SK-N-SH (cell line): ENCODE measurements at regions not wholly inside any gene's neighbourhood (a gene's known extent, or its start where the extent isn't known, plus 50 kb on each side); places are given as distances from the start of the nearest gene placed in this dataset.

Source experiments
- CTCF ChIA-PET: fragments of 300-600, 350-600 bp; formaldehyde crosslinking; extraction: SDS; loops from one replicate; lab custom pipeline; 2021; lab: Yijun Ruan, JAX
- POLR2A ChIA-PET: fragments of 350-600 bp; sonication (Branson Sonifier 250); formaldehyde crosslinking; extraction: SDS; loops from one replicate; lab custom pipeline; 2020; ENCODE audit warnings: antibody characterized with exemption, inconsistent platforms; lab: Yijun Ruan, JAX
- DNase-seq: peaks from one replicate; pipeline ENCODE4 v3.0.0; 2012
- H2AFZ ChIP-seq: fragments of 200-600 bp; sonication (generic); 2 replicates; pipeline ENCODE4 v1.8.1; 2016; ENCODE audit warnings: antibody characterized with exemption, mild to moderate bottlenecking, low read depth
- H3F3A ChIP-seq: fragments of 200-600 bp; sonication (generic); replicated peaks from 2 replicates; pipeline ENCODE3; 2016; ENCODE audit warnings: antibody characterized with exemption, mild to moderate bottlenecking; ENCODE audit not compliant: insufficient read depth
- H3K27ac ChIP-seq, 2 experiments: fragments of 200-500 bp in 1 of 2; fragments of 200-600 bp in 1 of 2; sonication (Bioruptor generic) in 1 of 2; sonication (generic), shearing (Covaris generic) in 1 of 2; 2 replicates each; pipeline versions ENCODE4 v1.5.1 to v1.6.1; 2014 to 2016; ENCODE audit warnings: low read depth in 2 of 2, inconsistent platforms in 1 of 2, low read length in 1 of 2, mild to moderate bottlenecking in 1 of 2, mixed read lengths in 1 of 2
- H3K27me3 ChIP-seq: fragments of 200-600 bp; sonication (generic), shearing (Covaris generic); 2 replicates; pipeline ENCODE4 v1.6.1; 2016; ENCODE audit warnings: mixed run types; ENCODE audit not compliant: insufficient read depth
- H3K36me3 ChIP-seq, 2 experiments: fragments of 200-500 bp in 1 of 2; fragments of 200-600 bp in 1 of 2; sonication (Bioruptor generic) in 1 of 2; sonication (generic) in 1 of 2; replicated peaks in 1 of 2; 2 replicates each; pipeline versions ENCODE3 to v1.5.1; 2014 to 2016; ENCODE audit warnings: low read length in 1 of 2, mild to moderate bottlenecking in 1 of 2; ENCODE audit not compliant: insufficient read depth in 2 of 2, control insufficient read depth in 1 of 2
- H3K4me1 ChIP-seq, 2 experiments: fragments of 200-500 bp in 1 of 2; fragments of 200-600 bp in 1 of 2; sonication (Bioruptor generic) in 1 of 2; sonication (generic), shearing (Covaris generic) in 1 of 2; 2 replicates each; pipeline versions ENCODE4 v1.5.1 to v1.6.1; 2014 to 2016; ENCODE audit warnings: low read depth in 1 of 2, low read length in 1 of 2, mixed run types in 1 of 2; ENCODE audit not compliant: insufficient read depth in 2 of 2, control insufficient read depth in 1 of 2
- H3K4me2 ChIP-seq: fragments of 200-600 bp; sonication (generic), shearing (Covaris generic); 2 replicates; pipeline ENCODE4 v1.6.1; 2017; ENCODE audit warnings: mixed run types
- H3K4me3 ChIP-seq, 2 experiments: fragments of 200-500 bp in 1 of 2; fragments of 200-600 bp in 1 of 2; sonication (Bioruptor generic) in 1 of 2; sonication (generic), shearing (Covaris generic) in 1 of 2; 2 replicates each; pipeline versions ENCODE4 v1.5.1 to v1.8.1; 2014 to 2016; ENCODE audit warnings: low read depth in 2 of 2, inconsistent platforms in 1 of 2, low read length in 1 of 2, mild to moderate bottlenecking in 1 of 2, mixed read lengths in 1 of 2, moderate library complexity in 1 of 2
- H3K79me2 ChIP-seq: fragments of 200-600 bp; sonication (generic); 2 replicates; pipeline ENCODE4 v1.8.1; 2017; ENCODE audit warnings: mild to moderate bottlenecking; ENCODE audit not compliant: insufficient read depth
- H3K9ac ChIP-seq: fragments of 200-600 bp; sonication (generic); 2 replicates; pipeline ENCODE4 v1.6.1; 2017; ENCODE audit warnings: mixed run types
- H3K9me2 ChIP-seq: fragments of 200-600 bp; sonication (generic); 2 replicates; pipeline ENCODE4 v1.6.1; 2017; ENCODE audit warnings: mixed run types
- H3K9me3 ChIP-seq: fragments of 200-600 bp; sonication (generic); 2 replicates; pipeline ENCODE4 v1.6.1; 2017; ENCODE audit warnings: mixed run types, mild to moderate bottlenecking, moderate library complexity
- H4K20me1 ChIP-seq: fragments of 200-600 bp; sonication (generic); 2 replicates; pipeline ENCODE4 v1.6.1; 2017; ENCODE audit warnings: mild to moderate bottlenecking, mixed run types; ENCODE audit not compliant: insufficient read depth
- ELF1 ChIP-seq: IDR thresholded peaks from 2 replicates; pipeline ENCODE4 v1.4.0; 2012
- GABPA ChIP-seq: IDR thresholded peaks from 2 replicates; pipeline ENCODE4 v1.4.0; 2012; ENCODE audit warnings: low read depth, mild to moderate bottlenecking
- GATA2 ChIP-seq: sonication (generic); formaldehyde crosslinking; IDR thresholded peaks from 2 replicates; pipeline ENCODE4 v1.5.0; 2020; ENCODE audit warnings: mild to moderate bottlenecking, missing genetic modification reagents
- JUND ChIP-seq: IDR thresholded peaks from 2 replicates; pipeline ENCODE4 v1.4.0; 2012
- MEF2A ChIP-seq: IDR thresholded peaks from 2 replicates; pipeline ENCODE4 v1.4.0; 2012; ENCODE audit warnings: low read depth, borderline replicate concordance
- NFIC ChIP-seq: IDR thresholded peaks from 2 replicates; pipeline ENCODE4 v1.4.0; 2012; ENCODE audit warnings: borderline replicate concordance
- NRF1 ChIP-seq: IDR thresholded peaks from 2 replicates; pipeline ENCODE4 v1.6.1; 2012; ENCODE audit warnings: low read depth, mild to moderate bottlenecking, low read length
- RAD21 ChIP-seq: IDR thresholded peaks from 2 replicates; pipeline ENCODE4 v1.6.1; 2012; ENCODE audit warnings: mild to moderate bottlenecking, low read length
- RCOR1 ChIP-seq: fragments of 150-350 bp; IDR thresholded peaks from 2 replicates; pipeline ENCODE4 v1.6.1; 2017; ENCODE audit warnings: antibody characterized with exemption, low read length
- TAF1 ChIP-seq: IDR thresholded peaks from 2 replicates; pipeline ENCODE4 v1.6.1; 2012; ENCODE audit warnings: low read depth, mild to moderate bottlenecking, low read length, moderate library complexity, borderline replicate concordance
- USF1 ChIP-seq: IDR thresholded peaks from 2 replicates; pipeline ENCODE4 v1.4.0; 2012; ENCODE audit warnings: low read depth, borderline replicate concordance
- WGBS: methylation state at CpG from one replicate; pipeline ENCODE4 v1.1.6; 2017; ENCODE audit warnings: low lambda C conversion rate; 5-methylcytosine and 5-hydroxymethylcytosine counted together
- TF ChIP-seq, protein P1 (sequence below): fragments of 150-350 bp; IDR thresholded peaks from 2 replicates; pipeline ENCODE4 v1.6.1; 2016; ENCODE audit warnings: mild to moderate bottlenecking, low read depth, low read length
- TF ChIP-seq, protein P2 (sequence below): fragments of 150-350 bp; IDR thresholded peaks from 2 replicates; pipeline ENCODE4 v1.6.1; 2017; ENCODE audit warnings: antibody characterized with exemption, low read length, low read depth, borderline replicate concordance

DNA sequence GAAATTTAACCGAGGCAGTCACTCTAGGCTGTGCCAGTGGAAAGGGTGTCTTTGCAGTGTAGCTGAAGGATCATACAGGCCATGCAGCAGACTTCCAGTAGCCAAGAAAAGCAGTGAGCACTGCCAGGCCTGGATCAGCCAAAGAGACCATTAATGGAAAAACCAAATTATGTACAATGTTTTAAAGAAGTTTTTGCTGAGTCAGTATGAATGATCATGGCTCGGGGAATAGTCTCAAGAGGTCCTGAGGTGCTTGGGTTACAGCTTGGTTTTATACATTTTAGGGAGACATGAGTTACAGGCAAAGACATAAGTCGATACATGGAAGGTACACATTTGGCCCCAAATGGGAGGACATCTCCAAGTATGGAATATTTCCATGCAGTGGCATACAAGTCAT lies 141.3 kb downstream of the YTHDC2 start:
- Histone ChIP-seq H3K36me3 (no peaks in the 10 kb centered on the region), H3K79me2 (no peaks in the 10 kb centered on the region), H3K27ac (no peak overlapping the region), H3F3A (no peaks in the 10 kb centered on the region), H2AFZ (no peak overlapping the region), H3K9ac (no peak overlapping the region), H3K4me1 (no peaks in the 10 kb centered on the region), H3K9me3 (no peaks in the 10 kb centered on the region), H3K27me3 (no peaks in the 10 kb centered on the region), H4K20me1 (no peaks in the 10 kb centered on the region), H3K9me2 (no peaks in the 10 kb centered on the region), H3K4me2 (no peak overlapping the region), H3K4me3 (no peak overlapping the region)
- TF ChIP-seq USF1 (no peak), RAD21 (no peak)
- TF ChIP-seq, protein P1, sequence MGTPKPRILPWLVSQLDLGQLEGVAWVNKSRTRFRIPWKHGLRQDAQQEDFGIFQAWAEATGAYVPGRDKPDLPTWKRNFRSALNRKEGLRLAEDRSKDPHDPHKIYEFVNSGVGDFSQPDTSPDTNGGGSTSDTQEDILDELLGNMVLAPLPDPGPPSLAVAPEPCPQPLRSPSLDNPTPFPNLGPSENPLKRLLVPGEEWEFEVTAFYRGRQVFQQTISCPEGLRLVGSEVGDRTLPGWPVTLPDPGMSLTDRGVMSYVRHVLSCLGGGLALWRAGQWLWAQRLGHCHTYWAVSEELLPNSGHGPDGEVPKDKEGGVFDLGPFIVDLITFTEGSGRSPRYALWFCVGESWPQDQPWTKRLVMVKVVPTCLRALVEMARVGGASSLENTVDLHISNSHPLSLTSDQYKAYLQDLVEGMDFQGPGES, result no peak
- ChIA-PET POLR2A (no interaction called here), CTCF (interaction anchor here (1.1 kb wide), 1 partner anchor 9 kb away, joined by 4 read pairs; no protein-coding TSS in a partner anchor)
- no peak for DNase-seq
- 4% methylated on average over 3 of the region's 3 CpGs for WGBS

GRCh38 chr5:113660206-113660605 lies 146.7 kb downstream of the YTHDC2 start:
- Histone ChIP-seq H3K4me3 (no peak overlapping the region), H3K9me3 (no peaks in the 10 kb centered on the region), H3K9ac (no peak overlapping the region), H3K27me3 (no peaks in the 10 kb centered on the region), H3F3A (no peaks in the 10 kb centered on the region), H3K4me2 (no peak overlapping the region), H3K27ac (no peak overlapping the region), H3K36me3 (no peaks in the 10 kb centered on the region), H4K20me1 (no peaks in the 10 kb centered on the region), H2AFZ (no peak overlapping the region), H3K9me2 (no peaks in the 10 kb centered on the region), H3K79me2 (no peaks in the 10 kb centered on the region), H3K4me1 (no peaks in the 10 kb centered on the region)
- CTCF ChIA-PET, result interaction anchor here (0.5 to 1.2 kb wide), 3 partner anchors 48 to 57 kb away, joined by 3 to 7 read pairs (median 3); no protein-coding TSS in a partner anchor
- WGBS, result 12% methylated on average over 3 of the region's 3 CpGs
- TF ChIP-seq ELF1 (no peak), RAD21 (no peak), GABPA (no peak), JUND (no peak), TAF1 (no peak), NRF1 (no peak), NFIC (no peak), MEF2A (no peak), GATA2 (CRISPR knock-in tag) (no peak), RCOR1 (no peak)
- TF ChIP-seq, protein P2, sequence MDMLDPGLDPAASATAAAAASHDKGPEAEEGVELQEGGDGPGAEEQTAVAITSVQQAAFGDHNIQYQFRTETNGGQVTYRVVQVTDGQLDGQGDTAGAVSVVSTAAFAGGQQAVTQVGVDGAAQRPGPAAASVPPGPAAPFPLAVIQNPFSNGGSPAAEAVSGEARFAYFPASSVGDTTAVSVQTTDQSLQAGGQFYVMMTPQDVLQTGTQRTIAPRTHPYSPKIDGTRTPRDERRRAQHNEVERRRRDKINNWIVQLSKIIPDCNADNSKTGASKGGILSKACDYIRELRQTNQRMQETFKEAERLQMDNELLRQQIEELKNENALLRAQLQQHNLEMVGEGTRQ, result no peak
- DNase-seq, result no peak
- POLR2A ChIA-PET, result no interaction called here
